Calu3 (cell line): ENCODE measurements at regions not wholly inside any gene's neighbourhood (a gene's known extent, or its start where the extent isn't known, plus 50 kb on each side); places are given as distances from the start of the nearest gene placed in this dataset.

Source experiments
- BruUV-seq: library from RNA; stranded (reverse); fragments of 400-500 nt; replicated peaks from 2 replicates; lab custom pipeline; 2021; lab: Mats Ljungman, UMichigan
- CTCF ChIA-PET: fragments of 300-600 bp; sonication (Branson Sonifier 250); formaldehyde crosslinking; loops from one replicate; lab custom pipeline; 2022; ENCODE audit warnings: antibody characterized with exemption; lab: Charles Lee
- DNase-seq: peaks from one replicate; pipeline ENCODE4 v3.0.0; 2022
- H3K27ac Mint-ChIP-seq: one replicate; pipeline ENCODE4 v1.8.0; 2022; ENCODE audit warnings: mixed read lengths; ENCODE audit not compliant: unreplicated experiment
- H3K27me3 Mint-ChIP-seq: one replicate; pipeline ENCODE4 v1.8.0; 2022; ENCODE audit warnings: mixed read lengths; ENCODE audit not compliant: unreplicated experiment
- H3K36me3 Mint-ChIP-seq: one replicate; pipeline ENCODE4 v1.8.0; 2022; ENCODE audit warnings: mild to moderate bottlenecking, moderate library complexity, mixed read lengths; ENCODE audit not compliant: insufficient read depth, unreplicated experiment
- H3K4me1 Mint-ChIP-seq: one replicate; pipeline ENCODE4 v1.8.0; 2022; ENCODE audit warnings: mild to moderate bottlenecking, low read depth, mixed read lengths; ENCODE audit not compliant: unreplicated experiment
- H3K4me3 Mint-ChIP-seq: one replicate; pipeline ENCODE4 v1.8.0; 2022; ENCODE audit warnings: mild to moderate bottlenecking, low read depth, moderate library complexity, mixed read lengths; ENCODE audit not compliant: unreplicated experiment
- H3K9me3 Mint-ChIP-seq: one replicate; pipeline ENCODE4 v1.8.0; 2022; ENCODE audit warnings: low read depth, mixed read lengths; ENCODE audit not compliant: unreplicated experiment
- CTCF ChIP-seq: fragments of 200-600 bp; IDR thresholded peaks from one replicate; pipeline ENCODE4 v1.8.0; 2022; ENCODE audit warnings: antibody characterized with exemption; ENCODE audit not compliant: unreplicated experiment
- intact Hi-C: fragments of 100-400 bp; cut with micrococcal nuclease; formaldehyde crosslinking; loops from one replicate; pipeline ENCODE4 v1.10.0; 2022; ENCODE audit not compliant: unreplicated experiment

DNA sequence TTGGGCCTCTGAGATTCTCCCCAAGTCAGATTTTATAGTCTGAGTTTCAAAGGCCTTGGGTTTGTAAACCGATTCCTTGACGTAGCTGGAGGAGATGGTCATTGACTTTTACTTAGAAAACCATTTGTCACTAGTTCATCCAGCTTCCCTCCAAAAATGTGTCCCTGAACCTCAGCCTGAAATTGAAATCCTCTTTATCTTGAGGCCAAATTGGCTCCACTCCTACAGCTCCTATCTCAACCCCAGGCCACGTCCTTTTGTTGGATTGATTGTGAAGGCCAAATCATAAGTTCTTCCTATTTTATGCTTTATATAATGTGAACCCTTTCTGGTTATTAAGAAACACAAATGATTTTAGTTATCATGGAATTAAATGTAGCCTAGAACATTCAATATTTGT lies 193.9 kb upstream of the SUCLG2 start:
- Mint-ChIP-seq H3K4me3 (no peak overlapping the region), H3K4me1 (no peaks in the 10 kb centered on the region), H3K36me3 (no peaks in the 10 kb centered on the region), H3K27me3 (no peaks in the 10 kb centered on the region), H3K9me3 (peaks cover 5% of the 10 kb centered on the region), H3K27ac (no peak overlapping the region)
- no peak for TF ChIP-seq CTCF
- no TSS peak for BruUV-seq
- CTCF ChIA-PET = no interaction called here
- no peak for DNase-seq
- intact Hi-C loops = no loop called here

GRCh38 chr3:67846166-67846565 lies 191.8 kb upstream of the SUCLG2 start:
- H3K4me1 Mint-ChIP-seq = no peaks in the 10 kb centered on the region
- CTCF ChIA-PET = no interaction called here

GRCh38 chr3:67832817-67833216 lies 178.4 kb upstream of the SUCLG2 start:
- Mint-ChIP-seq H3K27ac (no peak overlapping the region), H3K36me3 (no peaks in the 10 kb centered on the region), H3K9me3 (peaks cover 14% of the 10 kb centered on the region), H3K4me1 (no peaks in the 10 kb centered on the region), H3K4me3 (no peak overlapping the region), H3K27me3 (no peaks in the 10 kb centered on the region)
- DNase-seq = no peak
- no peak for TF ChIP-seq CTCF
- CTCF ChIA-PET = no interaction called here
- intact Hi-C loops = no loop called here
- BruUV-seq = no TSS peak

More at GRCh38 chr3:67846166-67846565, 191.8 kb upstream of the SUCLG2 start:
- no peak overlapping the region for H3K27ac Mint-ChIP-seq
- H3K9me3 Mint-ChIP-seq = peaks cover 3% of the 10 kb centered on the region
- no peak for TF ChIP-seq CTCF
- H3K4me3 Mint-ChIP-seq = no peak overlapping the region
- H3K36me3 Mint-ChIP-seq = no peaks in the 10 kb centered on the region
- intact Hi-C loops = no loop called here
- H3K27me3 Mint-ChIP-seq = no peaks in the 10 kb centered on the region
- no TSS peak for BruUV-seq
- DNase-seq = no peak

GRCh38 chr3:67831262-67831661 lies 176.8 kb upstream of the SUCLG2 start:
- Mint-ChIP-seq H3K36me3 (no peaks in the 10 kb centered on the region), H3K4me1 (no peaks in the 10 kb centered on the region), H3K4me3 (no peak overlapping the region), H3K27me3 (no peaks in the 10 kb centered on the region), H3K27ac (no peak overlapping the region), H3K9me3 (peaks cover 14% of the 10 kb centered on the region)
- TF ChIP-seq CTCF = no peak
- no TSS peak for BruUV-seq
- intact Hi-C loops = no loop called here
- CTCF ChIA-PET = no interaction called here
- no peak for DNase-seq
